Right lobe of liver (tissue), 6 donors: ENCODE measurements at regions not wholly inside any gene's neighbourhood (a gene's known extent, or its start where the extent isn't known, plus 50 kb on each side); places are given as distances from the start of the nearest gene placed in this dataset.

Experiments used
- ATAC-seq, 4 donors: fragments of 200-7000 bp; cut with Tn5 transposase; one replicate each; pipeline ENCODE4 v1.9.1; 2020; ENCODE audit warnings: mild to moderate bottlenecking in 4 of 4, moderate library complexity in 4 of 4
- DNase-seq, 3 donors: peaks; one replicate each; pipeline ENCODE4 v3.0.0-alpha.2; 2020
- H3K27ac ChIP-seq, 3 donors: fragments of 200-600 bp; one replicate each; pipeline ENCODE4 v1.8.0; 2022
- H3K27me3 ChIP-seq, 2 donors: fragments of 200-600 bp; one replicate each; pipeline ENCODE4 v1.8.0; 2022
- H3K36me3 ChIP-seq, 4 donors: fragments of 200-600 bp; sonication (generic) in 1 of 4; one replicate each; pipeline versions ENCODE4 v1.5.1 to v1.8.0; 2017 to 2022; ENCODE audit warnings: control low read depth in 1 of 4
- H3K4me1 ChIP-seq, 4 donors: fragments of 200-600 bp; sonication (generic) in 1 of 4; one replicate each; pipeline versions ENCODE4 v1.5.1 to v1.8.0; 2017 to 2022; ENCODE audit warnings: control low read depth in 1 of 4
- H3K4me3 ChIP-seq, 3 donors: fragments of 200-600 bp; one replicate each; pipeline ENCODE4 v1.8.0; 2022
- H3K9me3 ChIP-seq, 4 donors: fragments of 200-600 bp; sonication (generic) in 1 of 4; one replicate each; pipeline versions ENCODE4 v1.5.1 to v1.8.0; 2017 to 2022; ENCODE audit warnings: control low read depth in 1 of 4
- POLR2A ChIP-seq: fragments of 450-650 bp; IDR thresholded peaks from one replicate; pipeline ENCODE4 v1.6.1; 2017; ENCODE audit warnings: antibody characterized with exemption, mild to moderate bottlenecking
- WGBS: methylation state at CpG from one replicate; pipeline ENCODE4 v1.1.6; 2018; ENCODE audit warnings: low coverage, low lambda C conversion rate; ENCODE audit not compliant: insufficient coverage; ENCODE audit errors: missing lambda C conversion rate; 5-methylcytosine and 5-hydroxymethylcytosine counted together
- intact Hi-C, 2 donors: fragments of 100-400 bp; cut with DNase I; formaldehyde crosslinking; loops; one replicate each; pipeline versions ENCODE4 v1.11.2 to v1.14.1; 2022
- TF ChIP-seq, protein P1 (sequence below), 4 donors: fragments of 200-600 bp in 3 of 4; fragments of 450-650 bp in 1 of 4; IDR thresholded peaks; one replicate each; pipeline versions ENCODE4 v1.5.1 to v1.8.0; 2016 to 2022; ENCODE audit warnings: antibody characterized with exemption in 4 of 4, mild to moderate bottlenecking in 2 of 4
- donor health status: DM: no; HTN: yes; CAD: no.
- donor health status: DM: no; HTN: no; CAD: no.
- donor health status: DM: no; HTN: no; CAD: no.
- donor health status: DM: no; HTN: yes; CAD: no.
- donor health status: DM: no; HTN: yes; CAD: no.

DNA sequence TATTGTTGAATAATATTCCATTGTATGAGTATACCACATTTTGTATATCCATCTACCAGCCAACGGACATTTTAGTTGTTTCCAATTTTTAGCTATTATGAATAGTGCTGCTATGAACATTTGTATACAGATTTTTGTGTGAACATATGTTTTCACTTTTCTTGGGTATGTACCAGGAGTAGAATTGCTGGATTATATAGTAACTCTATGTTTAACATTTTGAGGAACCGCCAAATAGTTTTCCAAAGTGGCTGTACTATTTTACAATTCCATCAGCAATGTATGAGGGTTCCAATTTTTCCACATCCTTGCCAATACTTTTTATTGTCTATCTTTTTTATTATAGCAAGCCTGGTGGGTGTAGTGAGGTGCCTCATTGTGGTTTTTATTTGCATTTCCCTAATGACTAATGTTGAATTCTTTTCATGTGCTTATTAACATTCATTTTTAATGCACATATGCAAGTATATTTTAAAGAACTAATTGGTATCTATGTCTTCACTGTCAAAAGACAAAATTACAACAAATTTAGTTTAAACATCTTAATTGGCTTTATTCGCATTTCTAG, 77.5 kb upstream of the PIAS1 start:
- no peak for TF ChIP-seq POLR2A
- Histone ChIP-seq H3K36me3 (no peaks in the 10 kb centered on the region), H3K4me3 (no peak overlapping the region), H3K27ac (no peak overlapping the region), H3K4me1 (no peaks in the 10 kb centered on the region), H3K27me3 (no peaks in the 10 kb centered on the region), H3K9me3 (no peaks in the 10 kb centered on the region)
- intact Hi-C loops: no loop called here
- no peak for DNase-seq
- ATAC-seq: no peak
- whole genome bisulfite sequencing: 95% methylated on average over 3 of the region's 3 CpGs

DNA sequence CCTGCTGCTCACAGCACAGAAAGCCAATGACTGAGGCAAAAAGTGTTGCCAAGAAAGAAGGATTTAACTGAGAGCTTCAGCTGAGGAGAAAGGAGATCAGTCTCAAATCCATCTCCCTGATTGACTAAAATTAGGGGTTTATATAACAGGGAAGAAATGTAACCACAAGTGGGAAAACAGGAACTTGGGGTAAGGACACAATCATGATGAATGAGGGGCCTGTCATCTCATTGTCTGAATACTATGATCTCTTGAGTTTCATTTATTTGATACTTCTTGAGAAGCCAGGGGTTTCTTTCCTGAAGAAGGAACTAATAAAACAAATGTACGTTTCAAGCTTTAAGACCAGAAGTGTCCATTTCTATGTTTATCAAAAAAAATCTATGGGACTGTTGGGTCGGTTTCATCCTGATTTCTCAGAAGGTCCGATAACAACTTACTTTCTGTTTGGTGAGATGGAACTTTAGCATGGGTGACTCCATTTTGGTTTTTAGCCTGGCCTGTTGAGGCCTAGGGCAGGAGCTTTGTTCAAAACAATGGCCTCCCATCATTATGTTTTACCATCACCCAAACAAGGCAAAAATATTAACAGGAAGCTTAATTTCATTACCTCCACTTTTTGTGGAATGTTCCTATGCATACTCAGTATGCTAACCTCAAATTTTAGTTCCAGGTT, 76.6 kb upstream of the PIAS1 start:
- no peaks in the 10 kb centered on the region for H3K4me1 ChIP-seq
- no peaks in the 10 kb centered on the region for H3K9me3 ChIP-seq
- no peaks in the 10 kb centered on the region for H3K27me3 ChIP-seq
- H3K36me3 ChIP-seq: no peaks in the 10 kb centered on the region
- no peak overlapping the region for H3K4me3 ChIP-seq
- ATAC-seq (no peak), DNase-seq (no peak)
- 92% methylated on average over 3 of the region's 3 CpGs for WGBS
- no peak for TF ChIP-seq POLR2A
- TF ChIP-seq, protein P1, sequence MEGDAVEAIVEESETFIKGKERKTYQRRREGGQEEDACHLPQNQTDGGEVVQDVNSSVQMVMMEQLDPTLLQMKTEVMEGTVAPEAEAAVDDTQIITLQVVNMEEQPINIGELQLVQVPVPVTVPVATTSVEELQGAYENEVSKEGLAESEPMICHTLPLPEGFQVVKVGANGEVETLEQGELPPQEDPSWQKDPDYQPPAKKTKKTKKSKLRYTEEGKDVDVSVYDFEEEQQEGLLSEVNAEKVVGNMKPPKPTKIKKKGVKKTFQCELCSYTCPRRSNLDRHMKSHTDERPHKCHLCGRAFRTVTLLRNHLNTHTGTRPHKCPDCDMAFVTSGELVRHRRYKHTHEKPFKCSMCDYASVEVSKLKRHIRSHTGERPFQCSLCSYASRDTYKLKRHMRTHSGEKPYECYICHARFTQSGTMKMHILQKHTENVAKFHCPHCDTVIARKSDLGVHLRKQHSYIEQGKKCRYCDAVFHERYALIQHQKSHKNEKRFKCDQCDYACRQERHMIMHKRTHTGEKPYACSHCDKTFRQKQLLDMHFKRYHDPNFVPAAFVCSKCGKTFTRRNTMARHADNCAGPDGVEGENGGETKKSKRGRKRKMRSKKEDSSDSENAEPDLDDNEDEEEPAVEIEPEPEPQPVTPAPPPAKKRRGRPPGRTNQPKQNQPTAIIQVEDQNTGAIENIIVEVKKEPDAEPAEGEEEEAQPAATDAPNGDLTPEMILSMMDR (IDR thresholded peaks at IDR 0.05): no peak
- no peak overlapping the region for H3K27ac ChIP-seq
- intact Hi-C loops: no loop called here

DNA sequence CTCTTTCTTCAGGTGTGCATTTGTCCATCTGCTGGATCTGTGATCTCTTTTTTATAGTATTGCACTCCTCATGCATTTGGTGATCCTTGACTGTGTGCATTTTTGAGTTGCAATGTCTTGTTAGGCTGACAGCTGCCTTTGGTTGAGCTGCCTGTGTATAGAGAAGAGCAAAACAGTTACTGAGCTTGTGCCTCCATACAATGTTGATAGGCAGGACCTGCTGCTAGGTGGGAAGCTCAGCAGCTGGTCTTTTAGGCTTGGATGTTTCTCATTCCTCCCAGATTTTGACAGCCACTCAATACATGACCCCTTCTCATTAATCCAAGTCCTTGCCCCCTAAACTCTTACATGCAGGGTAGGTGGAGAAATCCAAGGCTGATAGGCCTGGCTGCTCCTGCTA, 74.8 kb upstream of the PIAS1 start:
- intact Hi-C loops: no loop called here
- Histone ChIP-seq H3K27ac (no peak overlapping the region), H3K4me1 (no peaks in the 10 kb centered on the region), H3K4me3 (no peak overlapping the region), H3K9me3 (no peaks in the 10 kb centered on the region), H3K27me3 (no peaks in the 10 kb centered on the region), H3K36me3 (no peaks in the 10 kb centered on the region)
- DNase-seq (no peak), ATAC-seq (no peak)
- no peak for TF ChIP-seq POLR2A
- TF ChIP-seq, protein P1 (IDR thresholded peaks at IDR 0.05): no peak

DNA sequence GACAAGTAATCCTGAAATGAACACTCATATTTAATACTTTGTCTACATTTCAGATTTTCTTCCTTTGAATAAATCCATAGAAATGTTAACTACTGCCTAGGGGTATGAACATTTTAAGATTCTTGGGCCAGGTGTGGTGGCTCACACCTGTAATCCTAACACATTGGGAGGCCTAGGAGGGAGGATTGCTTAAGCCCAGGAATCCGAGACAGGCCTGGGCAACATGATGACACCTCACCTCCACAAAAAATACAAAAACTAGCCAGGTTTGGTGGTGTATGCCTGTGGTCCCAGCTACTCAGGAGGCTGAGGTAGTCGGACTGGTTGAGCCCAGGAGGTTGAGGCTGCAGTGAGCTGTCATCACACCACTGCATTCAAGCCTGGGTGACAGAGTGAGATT, 73.9 kb upstream of the PIAS1 start:
- DNase-seq (no peak), ATAC-seq (no peak)
- WGBS: 86% methylated on average over 1 of the region's 2 CpGs
- Histone ChIP-seq H3K27ac (no peak overlapping the region), H3K36me3 (no peaks in the 10 kb centered on the region), H3K4me3 (no peak overlapping the region), H3K27me3 (no peaks in the 10 kb centered on the region), H3K9me3 (no peaks in the 10 kb centered on the region), H3K4me1 (no peaks in the 10 kb centered on the region)
- intact Hi-C loops: no loop called here
- TF ChIP-seq POLR2A: no peak
- TF ChIP-seq, protein P1 (IDR thresholded peaks at IDR 0.05): no peak

GRCh38 chr15:67980773-67981685, 73.1 kb upstream of the PIAS1 start:
- Histone ChIP-seq H3K4me3 (no peak overlapping the region), H3K9me3 (no peaks in the 10 kb centered on the region), H3K27ac (no peak overlapping the region), H3K36me3 (no peaks in the 10 kb centered on the region), H3K4me1 (no peaks in the 10 kb centered on the region), H3K27me3 (no peaks in the 10 kb centered on the region)
- intact Hi-C loops: no loop called here
- WGBS: 83% methylated on average over 3 of the region's 4 CpGs
- ATAC-seq (no peak), DNase-seq (no peak)
- TF ChIP-seq, protein P1 (IDR thresholded peaks at IDR 0.05): no peak
- TF ChIP-seq POLR2A: no peak
